IMR-90 (cell line): ENCODE measurements at regions not wholly inside any gene's neighbourhood (a gene's known extent, or its start where the extent isn't known, plus 50 kb on each side); places are given as distances from the start of the nearest gene placed in this dataset.

Experiments used
- BHLHE40 ChIP-seq: fragments of 150-350 bp; IDR thresholded peaks from 2 replicates; pipeline ENCODE4 v1.6.1; 2016; ENCODE audit warnings: mild to moderate bottlenecking, low read depth, low read length
- CTCF ChIP-seq: conservative IDR thresholded peaks from 2 replicates; pipeline ENCODE4 v1.5.1; 2012; ENCODE audit warnings: mild to moderate bottlenecking, low read depth, low read length, improper control_type of control experiment
- MXI1 ChIP-seq: IDR thresholded peaks from 2 replicates; pipeline ENCODE4 v1.6.1; 2012; ENCODE audit warnings: low read depth, mild to moderate bottlenecking, low read length, moderate library complexity, borderline replicate concordance
- POLR2A ChIP-seq: IDR thresholded peaks from 2 replicates; pipeline ENCODE4 v1.6.1; 2012; ENCODE audit warnings: mild to moderate bottlenecking, low read depth, low read length
- RAD21 ChIP-seq: IDR thresholded peaks from 2 replicates; pipeline ENCODE4 v1.6.1; 2012; ENCODE audit warnings: low read length, improper control_type of control experiment
- RCOR1 ChIP-seq: IDR thresholded peaks from 2 replicates; pipeline ENCODE4 v1.6.1; 2012; ENCODE audit warnings: mild to moderate bottlenecking, low read length, improper control_type of control experiment; ENCODE audit not compliant: insufficient replicate concordance
- SMC3 ChIP-seq: fragments of 150-350 bp; IDR thresholded peaks from 2 replicates; pipeline ENCODE4 v1.6.1; 2016; ENCODE audit warnings: low read depth, mild to moderate bottlenecking, antibody characterized with exemption, low read length, moderate library complexity
- TF ChIP-seq, protein P1 (sequence below): fragments of 150-350 bp; IDR thresholded peaks from 2 replicates; pipeline ENCODE4 v1.6.1; 2017; ENCODE audit warnings: mild to moderate bottlenecking, antibody characterized with exemption, low read length, low read depth
- TF ChIP-seq, protein P2 (sequence below): fragments of 150-350 bp; IDR thresholded peaks from 2 replicates; pipeline ENCODE4 v1.6.1; 2016; ENCODE audit warnings: low read depth, mild to moderate bottlenecking, low read length, moderate library complexity, borderline replicate concordance

DNA sequence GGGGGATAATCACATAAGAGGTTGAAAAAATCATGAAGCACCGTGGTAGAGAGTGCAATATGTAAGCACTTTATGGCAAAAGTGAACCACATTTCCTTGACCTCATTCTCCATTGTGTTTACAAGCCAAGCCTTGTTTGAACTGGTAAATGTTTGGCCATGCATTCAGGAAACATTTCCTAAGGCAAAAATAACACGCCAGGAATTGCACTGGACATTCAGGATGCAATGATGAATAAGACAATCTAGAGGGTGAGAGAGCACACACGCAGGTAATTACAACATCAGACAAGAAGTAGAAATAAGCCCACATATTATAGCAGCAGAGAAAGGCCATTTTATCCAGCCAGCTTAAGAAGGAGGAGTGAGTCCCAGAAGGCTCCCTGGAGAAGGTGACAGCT is 218.0 kb upstream of the OSR1 start:
- TF ChIP-seq POLR2A (no peak), CTCF (no peak), RCOR1 (no peak), BHLHE40 (no peak), RAD21 (no peak), MXI1 (no peak), SMC3 (no peak)
- TF ChIP-seq, protein P1, sequence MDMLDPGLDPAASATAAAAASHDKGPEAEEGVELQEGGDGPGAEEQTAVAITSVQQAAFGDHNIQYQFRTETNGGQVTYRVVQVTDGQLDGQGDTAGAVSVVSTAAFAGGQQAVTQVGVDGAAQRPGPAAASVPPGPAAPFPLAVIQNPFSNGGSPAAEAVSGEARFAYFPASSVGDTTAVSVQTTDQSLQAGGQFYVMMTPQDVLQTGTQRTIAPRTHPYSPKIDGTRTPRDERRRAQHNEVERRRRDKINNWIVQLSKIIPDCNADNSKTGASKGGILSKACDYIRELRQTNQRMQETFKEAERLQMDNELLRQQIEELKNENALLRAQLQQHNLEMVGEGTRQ: no peak
- TF ChIP-seq, protein P2, sequence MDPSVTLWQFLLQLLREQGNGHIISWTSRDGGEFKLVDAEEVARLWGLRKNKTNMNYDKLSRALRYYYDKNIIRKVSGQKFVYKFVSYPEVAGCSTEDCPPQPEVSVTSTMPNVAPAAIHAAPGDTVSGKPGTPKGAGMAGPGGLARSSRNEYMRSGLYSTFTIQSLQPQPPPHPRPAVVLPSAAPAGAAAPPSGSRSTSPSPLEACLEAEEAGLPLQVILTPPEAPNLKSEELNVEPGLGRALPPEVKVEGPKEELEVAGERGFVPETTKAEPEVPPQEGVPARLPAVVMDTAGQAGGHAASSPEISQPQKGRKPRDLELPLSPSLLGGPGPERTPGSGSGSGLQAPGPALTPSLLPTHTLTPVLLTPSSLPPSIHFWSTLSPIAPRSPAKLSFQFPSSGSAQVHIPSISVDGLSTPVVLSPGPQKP: no peak
